CD8-positive, alpha-beta memory T cell (primary cell): ENCODE measurements at regions not wholly inside any gene's neighbourhood (a gene's known extent, or its start where the extent isn't known, plus 50 kb on each side); places are given as distances from the start of the nearest gene placed in this dataset.

Experiments
- CTCF ChIA-PET: fragments of 350-600 bp; sonication (Branson Sonifier 250); formaldehyde crosslinking; loops from one replicate; lab custom pipeline; 2021; ENCODE audit warnings: antibody characterized with exemption; lab: Charles Lee
- POLR2A ChIA-PET: fragments of 350-600 bp; sonication (Branson Sonifier 250); formaldehyde crosslinking; loops from one replicate; lab custom pipeline; 2021; ENCODE audit warnings: antibody characterized with exemption; lab: Charles Lee
- DNase-seq, 5 donors: peaks; one replicate each; pipeline versions ENCODE4 v3.0.0 to v3.0.0-alpha.2; 2020 to 2022; ENCODE audit warnings: mixed read lengths in 1 of 5
- H3K27ac ChIP-seq: one replicate; pipeline ENCODE4 v1.7.0; 2013; ENCODE audit warnings: low read depth, mild to moderate bottlenecking, low read length, moderate library complexity
- H3K27me3 ChIP-seq: 2 replicates; pipeline ENCODE4 v1.7.0; 2013; ENCODE audit warnings: low read length, mild to moderate bottlenecking; ENCODE audit not compliant: insufficient read depth, poor library complexity, severe bottlenecking
- H3K36me3 ChIP-seq: 2 replicates; pipeline ENCODE4 v1.7.0; 2013; ENCODE audit warnings: mild to moderate bottlenecking, low read length, moderate library complexity; ENCODE audit not compliant: insufficient read depth
- H3K4me1 ChIP-seq: 2 replicates; pipeline ENCODE4 v1.7.0; 2013; ENCODE audit warnings: mild to moderate bottlenecking, low read length, moderate library complexity; ENCODE audit not compliant: insufficient read depth
- H3K4me3 ChIP-seq: 2 replicates; pipeline ENCODE4 v1.7.0; 2013; ENCODE audit warnings: mild to moderate bottlenecking, low read length
- H3K9me3 ChIP-seq: 2 replicates; pipeline ENCODE4 v1.7.0; 2013; ENCODE audit warnings: mild to moderate bottlenecking, low read length
- H3K27ac Mint-ChIP-seq, 8 donors: one replicate each; pipeline ENCODE4 v1.8.0; 2020 to 2021; ENCODE audit warnings: mixed read lengths in 8 of 8, mild to moderate bottlenecking in 6 of 8, inconsistent platforms in 3 of 8, moderate library complexity in 3 of 8
- H3K27me3 Mint-ChIP-seq, 2 donors: one replicate each; pipeline ENCODE4 v1.8.0; 2020 to 2021; ENCODE audit warnings: mixed read lengths in 2 of 2, mild to moderate bottlenecking in 1 of 2, moderate library complexity in 1 of 2
- H3K36me3 Mint-ChIP-seq, 3 donors: one replicate each; pipeline ENCODE4 v1.8.0; 2020 to 2021; ENCODE audit warnings: mixed read lengths in 3 of 3, inconsistent platforms in 1 of 3, mild to moderate bottlenecking in 1 of 3
- H3K4me1 Mint-ChIP-seq, 3 donors: one replicate each; pipeline ENCODE4 v1.8.0; 2020 to 2021; ENCODE audit warnings: mixed read lengths in 3 of 3, inconsistent platforms in 1 of 3, mild to moderate bottlenecking in 1 of 3
- H3K4me3 Mint-ChIP-seq, 7 donors: one replicate each; pipeline ENCODE4 v1.8.0; 2020 to 2021; ENCODE audit warnings: mixed read lengths in 7 of 7, mild to moderate bottlenecking in 6 of 7, moderate library complexity in 4 of 7, inconsistent platforms in 2 of 7
- H3K9me3 Mint-ChIP-seq, 5 donors: one replicate each; pipeline ENCODE4 v1.8.0; 2020 to 2022; ENCODE audit warnings: mixed read lengths in 5 of 5, mild to moderate bottlenecking in 3 of 5, moderate library complexity in 2 of 5, inconsistent platforms in 1 of 5

- Histone ChIP-seq H3K4me1 (no peaks in the 10 kb centered on the region), H3K9me3 (no peaks in the 10 kb centered on the region), H3K36me3 (no peaks in the 10 kb centered on the region), H3K27ac (no peak overlapping the region), H3K4me3 (no peak overlapping the region), H3K27me3 (no peaks in the 10 kb centered on the region)
- Mint-ChIP-seq H3K9me3 (peaks cover 0 to 3% (median 0%) of the 10 kb centered on the region in 5 donors), H3K4me3 (no peak overlapping the region), H3K27ac (no peak overlapping the region), H3K27me3 (peaks cover 21 to 61% of the 10 kb centered on the region in 2 donors), H3K4me1 (no peaks in the 10 kb centered on the region), H3K36me3 (no peaks in the 10 kb centered on the region)
- ChIA-PET POLR2A (no interaction called here), CTCF (no interaction called here)
- DNase-seq: no peak
These were observed 235.8 kb upstream of the NLRP1 start for GRCh38 chr17:5819921-5820685.

- POLR2A ChIA-PET: no interaction called here
- H3K27me3 ChIP-seq: no peaks in the 10 kb centered on the region
- no peak for DNase-seq
- H3K9me3 ChIP-seq: no peaks in the 10 kb centered on the region
- no peak overlapping the region for H3K27ac ChIP-seq
- H3K27ac Mint-ChIP-seq: no peak overlapping the region
- no peaks in the 10 kb centered on the region for H3K4me1 Mint-ChIP-seq
- CTCF ChIA-PET: no interaction called here
- H3K27me3 Mint-ChIP-seq: peaks cover 19 to 64% of the 10 kb centered on the region in 2 donors
- no peaks in the 10 kb centered on the region for H3K36me3 Mint-ChIP-seq
- no peak overlapping the region for H3K4me3 ChIP-seq
- H3K9me3 Mint-ChIP-seq: no peaks in the 10 kb centered on the region
- H3K36me3 ChIP-seq: no peaks in the 10 kb centered on the region
- no peaks in the 10 kb centered on the region for H3K4me1 ChIP-seq
- H3K4me3 Mint-ChIP-seq: no peak overlapping the region
These were observed 236.6 kb upstream of the NLRP1 start for GRCh38 chr17:5820721-5821456.

- no peak overlapping the region for H3K27ac Mint-ChIP-seq
- Histone ChIP-seq H3K36me3 (no peaks in the 10 kb centered on the region), H3K27me3 (no peaks in the 10 kb centered on the region), H3K9me3 (no peaks in the 10 kb centered on the region), H3K4me3 (no peak overlapping the region), H3K4me1 (no peaks in the 10 kb centered on the region), H3K27ac (no peak overlapping the region)
- H3K4me1 Mint-ChIP-seq: no peaks in the 10 kb centered on the region
- H3K27me3 Mint-ChIP-seq: peaks cover 18 to 67% of the 10 kb centered on the region in 2 donors
- POLR2A ChIA-PET: no interaction called here
- H3K9me3 Mint-ChIP-seq: no peaks in the 10 kb centered on the region
- no peak overlapping the region for H3K4me3 Mint-ChIP-seq
- H3K36me3 Mint-ChIP-seq: no peaks in the 10 kb centered on the region
- CTCF ChIA-PET: no interaction called here
- no peak for DNase-seq
These were observed 237.5 kb upstream of the NLRP1 start for GRCh38 chr17:5821803-5822202.

GRCh38 chr17:5822281-5823060 lies 238.2 kb upstream of the NLRP1 start:
- DNase-seq: no peak
- Histone ChIP-seq H3K4me3 (no peak overlapping the region), H3K27me3 (no peaks in the 10 kb centered on the region), H3K27ac (no peak overlapping the region), H3K4me1 (no peaks in the 10 kb centered on the region), H3K9me3 (no peaks in the 10 kb centered on the region), H3K36me3 (no peaks in the 10 kb centered on the region)
- ChIA-PET CTCF (no interaction called here), POLR2A (no interaction called here)
- H3K36me3 Mint-ChIP-seq: no peaks in the 10 kb centered on the region
- peak overlapping the region in 1 of 8 donors; percentile 85 for H3K27ac Mint-ChIP-seq
- H3K9me3 Mint-ChIP-seq: peaks cover 0 to 3% (median 2%) of the 10 kb centered on the region in 5 donors
- H3K4me1 Mint-ChIP-seq: no peaks in the 10 kb centered on the region
- H3K4me3 Mint-ChIP-seq: no peak overlapping the region
- peaks cover 22 to 68% of the 10 kb centered on the region in 2 donors for H3K27me3 Mint-ChIP-seq

GRCh38 chr17:5823219-5823618 lies 238.9 kb upstream of the NLRP1 start:
- CTCF ChIA-PET: no interaction called here
- H3K27me3 Mint-ChIP-seq: peaks cover 21 to 67% of the 10 kb centered on the region in 2 donors
- POLR2A ChIA-PET: no interaction called here

GRCh38 chr17:5825717-5826330 lies 241.5 kb upstream of the NLRP1 start:
- H3K27ac ChIP-seq: no peak overlapping the region
- Mint-ChIP-seq H3K36me3 (no peaks in the 10 kb centered on the region), H3K27me3 (peaks cover 15 to 62% of the 10 kb centered on the region in 2 donors), H3K4me1 (no peaks in the 10 kb centered on the region), H3K27ac (no peak overlapping the region), H3K9me3 (peaks cover 0 to 3% (median 2%) of the 10 kb centered on the region in 5 donors), H3K4me3 (no peak overlapping the region)
- H3K9me3 ChIP-seq: no peaks in the 10 kb centered on the region
- no peak for DNase-seq
- CTCF ChIA-PET: no interaction called here
- H3K4me3 ChIP-seq: no peak overlapping the region
- no peaks in the 10 kb centered on the region for H3K36me3 ChIP-seq
- no peaks in the 10 kb centered on the region for H3K4me1 ChIP-seq
- POLR2A ChIA-PET: no interaction called here
- no peaks in the 10 kb centered on the region for H3K27me3 ChIP-seq

More at GRCh38 chr17:5823219-5823618, 238.9 kb upstream of the NLRP1 start:
- no peaks in the 10 kb centered on the region for H3K4me1 Mint-ChIP-seq
- no peak overlapping the region for H3K27ac Mint-ChIP-seq
- H3K36me3 Mint-ChIP-seq: no peaks in the 10 kb centered on the region
- H3K4me1 ChIP-seq: no peaks in the 10 kb centered on the region
- no peak for DNase-seq
- no peaks in the 10 kb centered on the region for H3K9me3 ChIP-seq
- H3K27me3 ChIP-seq: no peaks in the 10 kb centered on the region
- peaks cover 0 to 3% (median 2%) of the 10 kb centered on the region in 5 donors for H3K9me3 Mint-ChIP-seq
- H3K27ac ChIP-seq: no peak overlapping the region
- H3K4me3 ChIP-seq: no peak overlapping the region
- H3K4me3 Mint-ChIP-seq: no peak overlapping the region
- H3K36me3 ChIP-seq: no peaks in the 10 kb centered on the region

GRCh38 chr17:5826384-5826783 lies 242.1 kb upstream of the NLRP1 start:
- H3K9me3 ChIP-seq: no peaks in the 10 kb centered on the region
- no peak for DNase-seq
- Mint-ChIP-seq H3K9me3 (peaks cover 0 to 3% (median 2%) of the 10 kb centered on the region in 5 donors), H3K4me3 (no peak overlapping the region), H3K4me1 (no peaks in the 10 kb centered on the region), H3K27ac (no peak overlapping the region), H3K36me3 (no peaks in the 10 kb centered on the region), H3K27me3 (peaks cover 13 to 57% of the 10 kb centered on the region in 2 donors)
- no peaks in the 10 kb centered on the region for H3K36me3 ChIP-seq
- no peak overlapping the region for H3K4me3 ChIP-seq
- POLR2A ChIA-PET: no interaction called here
- H3K27ac ChIP-seq: no peak overlapping the region
- no peaks in the 10 kb centered on the region for H3K27me3 ChIP-seq
- no peaks in the 10 kb centered on the region for H3K4me1 ChIP-seq
- CTCF ChIA-PET: no interaction called here
